ENCODE measurements at regions not wholly inside any gene's neighbourhood (a gene's known extent, or its start where the extent isn't known, plus 50 kb on each side); places are given as distances from the start of the nearest gene placed in this dataset.

DNA sequence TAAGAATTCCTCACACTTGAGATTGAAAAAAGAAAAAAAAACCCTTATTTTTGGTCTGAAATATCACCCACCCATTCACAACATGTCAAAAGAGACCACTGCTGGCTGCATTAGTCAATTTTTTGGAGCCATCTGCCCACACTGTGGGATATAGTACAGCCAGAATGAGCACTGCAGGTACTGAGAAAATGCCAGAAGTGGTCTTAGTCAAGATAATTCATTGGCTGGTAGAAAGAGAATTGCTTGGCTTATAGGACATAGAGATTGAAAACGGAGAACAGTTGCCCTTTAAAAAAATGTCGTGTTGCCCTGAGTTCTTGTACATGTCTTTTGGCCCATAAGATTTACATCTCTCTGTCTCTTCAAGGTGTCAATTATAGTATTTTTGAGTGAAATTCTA is 1899.5 kb downstream of the OLFM4 start:
- Histone ChIP-seq H3K4me3 (replicated peaks; ENCODE audit: low read depth, low read length) (no peak overlapping the region), H3K36me3 (ENCODE audit: control insufficient read depth, insufficient read depth, low read length) (no peaks in the 10 kb centered on the region), H3K27me3 (replicated peaks; ENCODE audit: control insufficient read depth, insufficient read depth, low read length) (no peaks in the 10 kb centered on the region)
- TF ChIP-seq, protein P1, sequence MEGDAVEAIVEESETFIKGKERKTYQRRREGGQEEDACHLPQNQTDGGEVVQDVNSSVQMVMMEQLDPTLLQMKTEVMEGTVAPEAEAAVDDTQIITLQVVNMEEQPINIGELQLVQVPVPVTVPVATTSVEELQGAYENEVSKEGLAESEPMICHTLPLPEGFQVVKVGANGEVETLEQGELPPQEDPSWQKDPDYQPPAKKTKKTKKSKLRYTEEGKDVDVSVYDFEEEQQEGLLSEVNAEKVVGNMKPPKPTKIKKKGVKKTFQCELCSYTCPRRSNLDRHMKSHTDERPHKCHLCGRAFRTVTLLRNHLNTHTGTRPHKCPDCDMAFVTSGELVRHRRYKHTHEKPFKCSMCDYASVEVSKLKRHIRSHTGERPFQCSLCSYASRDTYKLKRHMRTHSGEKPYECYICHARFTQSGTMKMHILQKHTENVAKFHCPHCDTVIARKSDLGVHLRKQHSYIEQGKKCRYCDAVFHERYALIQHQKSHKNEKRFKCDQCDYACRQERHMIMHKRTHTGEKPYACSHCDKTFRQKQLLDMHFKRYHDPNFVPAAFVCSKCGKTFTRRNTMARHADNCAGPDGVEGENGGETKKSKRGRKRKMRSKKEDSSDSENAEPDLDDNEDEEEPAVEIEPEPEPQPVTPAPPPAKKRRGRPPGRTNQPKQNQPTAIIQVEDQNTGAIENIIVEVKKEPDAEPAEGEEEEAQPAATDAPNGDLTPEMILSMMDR (IDR thresholded peaks at IDR 0.05; ENCODE audit: insufficient read depth, low read length, poor library complexity, severe bottlenecking), result no peak
- no peak for DNase-seq (ENCODE audit: extremely low read depth, insufficient read length)

- Histone ChIP-seq H3K27me3 (replicated peaks; ENCODE audit: control insufficient read depth, insufficient read depth, low read length) (no peaks in the 10 kb centered on the region), H3K4me3 (replicated peaks; ENCODE audit: low read depth, low read length) (no peak overlapping the region), H3K36me3 (ENCODE audit: control insufficient read depth, insufficient read depth, low read length) (no peaks in the 10 kb centered on the region)
- DNase-seq (ENCODE audit: extremely low read depth, insufficient read length), result no peak
- TF ChIP-seq, protein P1 (IDR thresholded peaks at IDR 0.05; ENCODE audit: insufficient read depth, low read length, poor library complexity, severe bottlenecking), result no peak
Observed at GRCh38 chr13:54934121-54934520, 1905.5 kb downstream of the OLFM4 start.

DNA sequence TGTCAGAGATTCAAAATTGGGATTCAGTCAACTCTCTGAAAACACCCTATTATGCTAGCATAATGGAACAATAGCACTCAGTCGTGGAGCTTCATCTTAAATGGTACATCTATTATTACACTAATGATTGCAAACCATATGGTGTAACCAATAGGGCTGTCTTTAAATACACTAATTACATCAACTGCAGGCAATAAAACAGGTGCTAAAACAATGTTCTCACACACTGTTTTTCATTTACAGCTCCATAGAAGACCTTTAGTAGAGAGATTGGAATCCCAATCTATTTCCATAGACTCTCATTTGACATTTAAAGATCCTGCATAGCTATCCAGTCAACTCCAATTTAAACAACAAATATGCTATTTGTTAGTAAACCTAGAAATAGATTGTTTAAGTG is 1917.4 kb downstream of the OLFM4 start:
- TF ChIP-seq, protein P1 (IDR thresholded peaks at IDR 0.05; ENCODE audit: insufficient read depth, low read length, poor library complexity, severe bottlenecking), result no peak
- no peaks in the 10 kb centered on the region for H3K27me3 ChIP-seq (replicated peaks; ENCODE audit: control insufficient read depth, insufficient read depth, low read length)
- DNase-seq (ENCODE audit: extremely low read depth, insufficient read length), result no peak
- H3K36me3 ChIP-seq (ENCODE audit: control insufficient read depth, insufficient read depth, low read length), result no peaks in the 10 kb centered on the region
- no peak overlapping the region for H3K4me3 ChIP-seq (replicated peaks; ENCODE audit: low read depth, low read length)

- DNase-seq (ENCODE audit: extremely low read depth, insufficient read length), result no peak
- Histone ChIP-seq H3K27me3 (replicated peaks; ENCODE audit: control insufficient read depth, insufficient read depth, low read length) (no peaks in the 10 kb centered on the region), H3K4me3 (replicated peaks; ENCODE audit: low read depth, low read length) (no peak overlapping the region), H3K36me3 (ENCODE audit: control insufficient read depth, insufficient read depth, low read length) (no peaks in the 10 kb centered on the region)
- TF ChIP-seq, protein P1 (IDR thresholded peaks at IDR 0.05; ENCODE audit: insufficient read depth, low read length, poor library complexity, severe bottlenecking), result no peak
Observed at GRCh38 chr13:54949735-54950134, 1921.1 kb downstream of the OLFM4 start.

- TF ChIP-seq, protein P1 (IDR thresholded peaks at IDR 0.05; ENCODE audit: insufficient read depth, low read length, poor library complexity, severe bottlenecking), result no peak
- Histone ChIP-seq H3K4me3 (replicated peaks; ENCODE audit: low read depth, low read length) (no peak overlapping the region), H3K36me3 (ENCODE audit: control insufficient read depth, insufficient read depth, low read length) (no peaks in the 10 kb centered on the region), H3K27me3 (replicated peaks; ENCODE audit: control insufficient read depth, insufficient read depth, low read length) (no peaks in the 10 kb centered on the region)
- no peak for DNase-seq (ENCODE audit: extremely low read depth, insufficient read length)
Observed at GRCh38 chr13:54950546-54950945, 1921.9 kb downstream of the OLFM4 start.

DNA sequence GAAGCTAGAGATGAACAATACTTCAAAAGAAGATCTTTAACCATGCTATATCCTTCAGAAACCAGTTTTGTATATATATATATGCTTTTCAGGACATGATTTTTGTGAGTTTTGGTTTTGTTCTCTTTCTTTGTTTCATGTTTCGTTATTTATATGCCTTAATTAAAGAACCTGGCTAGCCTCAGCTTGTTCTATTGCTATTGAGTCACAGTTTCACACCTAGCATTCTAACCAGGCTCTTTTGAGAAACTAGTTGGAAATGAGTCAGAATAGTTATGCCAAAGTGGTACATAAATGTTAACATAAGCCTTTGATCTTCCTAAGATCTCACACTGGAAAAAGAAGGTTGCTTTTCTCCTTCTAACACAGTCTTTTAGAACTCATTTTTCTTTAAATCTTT is 1925.2 kb downstream of the OLFM4 start:
- no peak overlapping the region for H3K4me3 ChIP-seq (replicated peaks; ENCODE audit: low read depth, low read length)
- no peaks in the 10 kb centered on the region for H3K27me3 ChIP-seq (replicated peaks; ENCODE audit: control insufficient read depth, insufficient read depth, low read length)
- no peak for DNase-seq (ENCODE audit: extremely low read depth, insufficient read length)
- TF ChIP-seq, protein P1 (IDR thresholded peaks at IDR 0.05; ENCODE audit: insufficient read depth, low read length, poor library complexity, severe bottlenecking), result no peak
- no peaks in the 10 kb centered on the region for H3K36me3 ChIP-seq (ENCODE audit: control insufficient read depth, insufficient read depth, low read length)

Data from GM06990 (cell line).